CD4-positive, alpha-beta T cell treated with Interferon gamma for 1 hour (primary cell): ENCODE measurements at regions not wholly inside any gene's neighbourhood (a gene's known extent, or its start where the extent isn't known, plus 50 kb on each side); places are given as distances from the start of the nearest gene placed in this dataset.

Source experiments
- DNase-seq: peaks from one replicate; pipeline ENCODE4 v3.0.0-alpha.2; 2020

GRCh38 chr6:111989743-111990142 lies 64.2 kb upstream of the CCN6 start:
- DNase-seq = peak; percentile 21

GRCh38 chr6:111990214-111990613 lies 63.7 kb upstream of the CCN6 start:
- no peak for DNase-seq

- DNase-seq = peak; percentile 36
These were observed 61.1 kb upstream of the CCN6 start for GRCh38 chr6:111992851-111993250.

GRCh38 chr6:111993342-111993741 lies 60.6 kb upstream of the CCN6 start:
- DNase-seq = no peak

- DNase-seq = no peak
These were observed 59.1 kb upstream of the CCN6 start for GRCh38 chr6:111994791-111995190.

- DNase-seq = no peak
These were observed 58.5 kb upstream of the CCN6 start for GRCh38 chr6:111995404-111995803.

GRCh38 chr6:111996144-111996865 lies 57.6 kb upstream of the CCN6 start:
- DNase-seq = no peak

- DNase-seq = peak; percentile 81
These were observed 56.6 kb upstream of the CCN6 start for GRCh38 chr6:111997078-111997852.

- DNase-seq = no peak
These were observed 56.1 kb upstream of the CCN6 start for GRCh38 chr6:111997853-111998208.

- DNase-seq = no peak
These were observed 51.6 kb upstream of the CCN6 start for GRCh38 chr6:112002307-112002706.
